H1 (cell line): ENCODE measurements at regions not wholly inside any gene's neighbourhood (a gene's known extent, or its start where the extent isn't known, plus 50 kb on each side); places are given as distances from the start of the nearest gene placed in this dataset.

Experiments used
- CTCF ChIA-PET: fragments of 300-600 bp; sonication (Branson Sonifier 250); formaldehyde crosslinking; loops from one replicate; lab custom pipeline; 2021; ENCODE audit not compliant: partially characterized antibody; lab: Charles Lee
- POLR2A ChIA-PET: fragments of 300-600 bp; sonication (Branson Sonifier 250); formaldehyde crosslinking; loops from one replicate; lab custom pipeline; 2021; ENCODE audit warnings: inconsistent platforms; ENCODE audit not compliant: partially characterized antibody; lab: Charles Lee
- DNase-seq, 2 experiments: peaks; one replicate each; pipeline versions ENCODE4 v3.0.0 to v3.0.0-alpha.2; 2010 to 2022; ENCODE audit warnings: low spot score in 2 of 2, low read depth in 1 of 2, mixed read lengths in 1 of 2
- FAIRE-seq: peaks from 2 replicates; lab custom pipeline; 2011; peaks lifted over from hg19 to GRCh38; lab: Jason Lieb, UNC
- H2AFZ ChIP-seq: 2 replicates; pipeline ENCODE4 v1.8.1; 2012; ENCODE audit warnings: low read length, inconsistent platforms
- H2AK5ac ChIP-seq: 2 replicates; pipeline ENCODE4 v1.6.1; 2013; ENCODE audit warnings: low read depth, low read length
- H2BK120ac ChIP-seq: replicated peaks from 2 replicates; pipeline ENCODE3; 2013; ENCODE audit warnings: low read depth, low read length, inconsistent platforms
- H2BK12ac ChIP-seq: 2 replicates; pipeline ENCODE4 v1.6.1; 2013; ENCODE audit warnings: low read depth, low read length
- H2BK15ac ChIP-seq: 2 replicates; pipeline ENCODE4 v1.6.1; 2013; ENCODE audit warnings: low read length
- H2BK20ac ChIP-seq: 2 replicates; pipeline ENCODE4 v1.6.1; 2013; ENCODE audit warnings: low read length
- H2BK5ac ChIP-seq: 2 replicates; pipeline ENCODE4 v1.6.1; 2013; ENCODE audit warnings: low read depth, low read length
- H3K14ac ChIP-seq: 2 replicates; pipeline ENCODE4 v1.6.1; 2013; ENCODE audit warnings: inconsistent platforms; ENCODE audit not compliant: insufficient read length
- H3K18ac ChIP-seq: 2 replicates; pipeline ENCODE4 v1.6.1; 2013; ENCODE audit warnings: low read length; ENCODE audit errors: extremely low read depth
- H3K23ac ChIP-seq: 2 replicates; pipeline ENCODE4 v1.6.1; 2013; ENCODE audit warnings: inconsistent platforms; ENCODE audit not compliant: insufficient read length
- H3K23me2 ChIP-seq: 2 replicates; pipeline ENCODE4 v1.6.1; 2013; ENCODE audit warnings: low read depth, low read length
- H3K27ac ChIP-seq: 2 replicates; pipeline ENCODE4 v1.6.1; 2011; ENCODE audit warnings: low read depth, low read length, inconsistent platforms
- H3K27me3 ChIP-seq, 4 experiments: replicated peaks in 1 of 4; 1 replicate in 1 of 4; 2 replicates in 3 of 4; pipeline versions ENCODE4 v1.6.1 to v1.8.1; 2011 to 2013; ENCODE audit warnings: low read length in 3 of 4, mild to moderate bottlenecking in 3 of 4, inconsistent platforms in 2 of 4, mixed read lengths in 2 of 4, moderate library complexity in 1 of 4; ENCODE audit not compliant: control insufficient read depth in 3 of 4, insufficient read depth in 3 of 4; ENCODE audit errors: extremely low read depth in 1 of 4
- H3K36me3 ChIP-seq, 4 experiments: 2 replicates each; pipeline versions ENCODE4 v1.6.1 to v1.8.1; 2011 to 2013; ENCODE audit warnings: mild to moderate bottlenecking in 4 of 4, low read length in 3 of 4, moderate library complexity in 2 of 4, control low read depth in 1 of 4, inconsistent platforms in 1 of 4; ENCODE audit not compliant: insufficient read depth in 4 of 4, control insufficient read depth in 2 of 4
- H3K4ac ChIP-seq: replicated peaks from 2 replicates; pipeline ENCODE3; 2013; ENCODE audit warnings: low read length, low read depth, mixed read lengths, inconsistent platforms; ENCODE audit not compliant: insufficient read length
- H3K4me1 ChIP-seq, 4 experiments: replicated peaks in 1 of 4; 1 replicate in 1 of 4; 2 replicates in 3 of 4; pipeline versions ENCODE4 v1.6.1 to v1.8.1; 2011 to 2013; ENCODE audit warnings: low read length in 3 of 4, inconsistent platforms in 2 of 4, mixed read lengths in 1 of 4; ENCODE audit not compliant: insufficient read depth in 4 of 4, control insufficient read depth in 3 of 4
- H3K4me2 ChIP-seq, 2 experiments: 2 replicates each; pipeline versions ENCODE4 v1.6.1 to v1.8.1; 2011 to 2013; ENCODE audit warnings: low read depth in 2 of 2, low read length in 2 of 2, control low read depth in 1 of 2, inconsistent platforms in 1 of 2, mild to moderate bottlenecking in 1 of 2; ENCODE audit not compliant: insufficient read depth in 1 of 2
- H3K4me3 ChIP-seq, 4 experiments: fragments of 200-600, 300-600 bp in 1 of 4; sonication (generic), shearing (Covaris generic), sonication (Bioruptor Twin) in 1 of 4; 2 replicates each; pipeline versions ENCODE4 v1.5.1 to v1.8.1; 2011 to 2016; ENCODE audit warnings: low read length in 4 of 4, low read depth in 3 of 4, control low read depth in 2 of 4, inconsistent platforms in 2 of 4, mild to moderate bottlenecking in 2 of 4, mixed read lengths in 1 of 4, moderate library complexity in 1 of 4; ENCODE audit not compliant: insufficient read depth in 2 of 4; ENCODE audit errors: extremely low read depth in 1 of 4
- H3K56ac ChIP-seq: replicated peaks from 2 replicates; pipeline ENCODE3; 2013; ENCODE audit warnings: low read depth, mild to moderate bottlenecking, mixed read lengths, low read length, inconsistent platforms; ENCODE audit not compliant: insufficient read length
- H3K79me1 ChIP-seq: 2 replicates; pipeline ENCODE4 v1.6.1; 2013; ENCODE audit warnings: low read depth, low read length, control low read depth
- H3K79me2 ChIP-seq, 2 experiments: 2 replicates each; pipeline versions ENCODE4 v1.6.1 to v1.8.1; 2012 to 2013; ENCODE audit warnings: low read length in 2 of 2, mild to moderate bottlenecking in 2 of 2, inconsistent platforms in 1 of 2; ENCODE audit not compliant: insufficient read depth in 2 of 2, control insufficient read depth in 1 of 2
- H3K9ac ChIP-seq, 4 experiments: replicated peaks in 1 of 4; 1 replicate in 1 of 4; 2 replicates in 3 of 4; pipeline versions ENCODE4 v1.6.1 to v1.8.1; 2011 to 2013; ENCODE audit warnings: low read depth in 3 of 4, low read length in 3 of 4, control low read depth in 2 of 4, mild to moderate bottlenecking in 2 of 4, moderate library complexity in 2 of 4, inconsistent platforms in 1 of 4; ENCODE audit errors: extremely low read depth in 1 of 4
- H3K9me3 ChIP-seq, 2 experiments: 2 replicates each; pipeline versions ENCODE4 v1.6.1 to v1.8.1; 2012 to 2013; ENCODE audit warnings: mild to moderate bottlenecking in 2 of 2, moderate library complexity in 2 of 2, control low read depth in 1 of 2, inconsistent platforms in 1 of 2, low read depth in 1 of 2, low read length in 1 of 2, mixed read lengths in 1 of 2; ENCODE audit not compliant: insufficient read depth in 2 of 2
- H4K20me1 ChIP-seq, 2 experiments: replicated peaks in 1 of 2; 2 replicates each; pipeline versions ENCODE3 to v1.8.1; 2011 to 2013; ENCODE audit warnings: inconsistent platforms in 2 of 2, low read length in 2 of 2, mild to moderate bottlenecking in 1 of 2; ENCODE audit not compliant: insufficient read depth in 2 of 2, control insufficient read depth in 1 of 2
- H4K5ac ChIP-seq: 2 replicates; pipeline ENCODE4 v1.6.1; 2013; ENCODE audit warnings: low read length, low read depth, mixed read lengths, inconsistent platforms; ENCODE audit not compliant: insufficient read length
- H4K8ac ChIP-seq: 2 replicates; pipeline ENCODE4 v1.8.0; 2013; ENCODE audit warnings: mild to moderate bottlenecking, moderate library complexity, low read length, inconsistent platforms; ENCODE audit not compliant: insufficient read depth; ENCODE audit errors: extremely low read depth
- H4K91ac ChIP-seq: replicated peaks from 2 replicates; pipeline ENCODE3; 2013; ENCODE audit warnings: low read length, mixed read lengths, inconsistent platforms; ENCODE audit not compliant: insufficient read length
- CHD1 ChIP-seq: IDR thresholded peaks from 2 replicates; pipeline ENCODE4 v1.6.1; 2012; ENCODE audit warnings: low read depth, low read length, improper control_type of control experiment
- CREB1 ChIP-seq: IDR thresholded peaks from 2 replicates; pipeline ENCODE4 v1.6.1; 2012; ENCODE audit warnings: inconsistent platforms
- GTF2F1 ChIP-seq: IDR thresholded peaks from 2 replicates; pipeline ENCODE4 v1.6.1; 2012; ENCODE audit warnings: low read depth, low read length, improper control_type of control experiment, borderline replicate concordance
- RFX5 ChIP-seq: IDR thresholded peaks from 2 replicates; pipeline ENCODE4 v1.6.1; 2011; ENCODE audit warnings: low read depth, low read length, improper control_type of control experiment, borderline replicate concordance
- WGBS, 2 experiments: shearing (Covaris generic) in 1 of 2; methylation state at CpG; one replicate each; pipeline versions ENCODE4 v1.1.6 to v1.1.7; 2013 to 2015; ENCODE audit warnings: low lambda C conversion rate in 2 of 2, mixed read lengths in 2 of 2, inconsistent platforms in 1 of 2, low coverage in 1 of 2, missing lambda C conversion rate in 1 of 2; ENCODE audit not compliant: insufficient replicate concordance in 2 of 2, insufficient coverage in 1 of 2, insufficient read length in 1 of 2; ENCODE audit errors: extremely low coverage in 1 of 2, missing lambda C conversion rate in 1 of 2; 5-methylcytosine and 5-hydroxymethylcytosine counted together

GRCh38 chr2:129879614-129880180 is 99.8 kb upstream of the RAB6C start:
- Histone ChIP-seq H4K20me1 (peaks cover 0 to 1% of the 10 kb centered on the region in 2 experiments), H3K9me3 (no peaks in the 10 kb centered on the region; a peak in 1 of 4 replicates), H3K36me3 (no peaks in the 10 kb centered on the region), H3K79me2 (no peaks in the 10 kb centered on the region), H4K91ac (no peak overlapping the region), H3K27ac (no peak overlapping the region), H2BK120ac (no peak overlapping the region), H3K4me1 (no peaks in the 10 kb centered on the region; a peak in 3 of 7 replicates), H3K23me2 (no peaks in the 10 kb centered on the region), H3K4ac (no peak overlapping the region), H2BK20ac (no peak overlapping the region), H3K14ac (no peak overlapping the region), H2BK12ac (0 out of 2 replicates have a peak overlapping the region, but pooled peaks have one; percentile 29), H3K56ac (no peak overlapping the region), H2AFZ (no peak overlapping the region), H3K79me1 (no peaks in the 10 kb centered on the region), H4K8ac (peak overlapping the region; percentile 28; the same call in 1 of the 2 replicates), H3K4me2 (no peak overlapping the region), H4K5ac (no peak overlapping the region), H2BK5ac (no peak overlapping the region), H3K4me3 (no peak overlapping the region), H3K23ac (no peak overlapping the region), H3K18ac (no peak overlapping the region), H2BK15ac (no peak overlapping the region), H2AK5ac (no peak overlapping the region), H3K27me3 (no peaks in the 10 kb centered on the region), H3K9ac (no peak overlapping the region)
- FAIRE-seq: no peak
- POLR2A ChIA-PET: interaction anchor here (0.7 kb wide), 1 partner anchor 24 kb away, joined by 3 read pairs; no protein-coding TSS in a partner anchor
- DNase-seq: peak in 1 of 2 experiments; percentile 26
- 88% methylated on average over 9 of the region's 9 CpGs; no CpG with 5 or more reads in 1 of the 2 experiments for WGBS, 2 experiments
- CTCF ChIA-PET: interaction anchor here (0.6 to 2.3 kb wide), 5 partner anchors 11 to 1347 kb away, joined by 3 to 8 read pairs (median 3); no protein-coding TSS in a partner anchor
- TF ChIP-seq RFX5 (no peak), GTF2F1 (no peak), CHD1 (no peak), CREB1 (no peak)
